ENCODE measurements at regions not wholly inside any gene's neighbourhood (a gene's known extent, or its start where the extent isn't known, plus 50 kb on each side); places are given as distances from the start of the nearest gene placed in this dataset.
A peak's percentile ranks its signal among the peaks of the same experiment; 100 is the strongest.
"Not testable (repeated sequence)": the region's sequence is repeated elsewhere in the genome, so short reads cannot be mapped to it uniquely, and the experiment has no call there.

GRCh38 chr11:19422276-19422675 lies 181.5 kb upstream of the E2F8 start:
- Histone ChIP-seq H3K27me3 (replicated peaks) (no peaks in the 10 kb centered on the region), H3K4me3 (ENCODE audit: low read depth, low read length) (no peak overlapping the region), H3K36me3 (replicated peaks) (no peaks in the 10 kb centered on the region), H3K27ac (no peak overlapping the region)
- no peak for DNase-seq
- in situ Hi-C loops (cut with HindIII; ENCODE audit: low pct_ligation_motif_present, low sequenced_read_pairs) = no loop called here
- no peak for TF ChIP-seq CTCF (IDR thresholded peaks at IDR 0.05; ENCODE audit: low read depth, low read length, missing control alignments)

DNA sequence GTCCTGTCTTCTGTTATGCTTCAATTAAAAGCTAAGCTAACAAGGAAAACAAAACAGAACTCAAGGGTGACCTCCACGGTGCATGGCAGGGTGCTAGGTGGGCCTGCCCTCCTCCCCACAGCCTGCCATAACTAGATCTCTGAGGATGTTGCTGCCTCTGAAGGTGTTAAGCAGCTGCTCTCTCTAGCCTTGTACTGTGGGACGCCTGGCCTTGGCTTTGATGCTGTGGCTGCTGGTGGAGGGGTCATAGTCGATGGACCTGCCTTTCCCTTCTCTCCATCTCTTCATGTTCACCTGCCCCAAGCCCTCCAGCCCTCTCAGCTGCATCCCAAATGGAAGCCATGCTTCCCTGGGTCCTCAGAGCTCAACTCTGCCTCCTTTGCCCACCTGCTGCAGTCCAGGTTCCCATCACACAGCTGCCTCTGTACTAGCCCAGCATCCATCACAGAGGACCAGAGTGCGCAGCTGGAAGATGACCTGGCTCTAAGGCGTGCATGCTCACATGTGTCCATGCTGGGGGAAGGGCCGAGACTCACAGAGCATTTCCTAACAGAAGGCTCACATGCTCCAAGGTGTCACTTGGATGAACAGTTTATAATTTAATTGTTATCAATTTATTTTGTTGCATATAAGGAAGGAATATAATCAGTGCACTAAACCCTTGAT lies 180.3 kb upstream of the E2F8 start:
- no peak for TF ChIP-seq CTCF (IDR thresholded peaks at IDR 0.05; ENCODE audit: low read depth, low read length, missing control alignments)
- H3K4me3 ChIP-seq (ENCODE audit: low read depth, low read length) = no peak overlapping the region
- H3K36me3 ChIP-seq (replicated peaks) = no peaks in the 10 kb centered on the region
- no peaks in the 10 kb centered on the region for H3K27me3 ChIP-seq (replicated peaks)
- no peak overlapping the region for H3K27ac ChIP-seq
- DNase-seq = no peak
- in situ Hi-C loops (cut with HindIII; ENCODE audit: low pct_ligation_motif_present, low sequenced_read_pairs) = no loop called here

DNA sequence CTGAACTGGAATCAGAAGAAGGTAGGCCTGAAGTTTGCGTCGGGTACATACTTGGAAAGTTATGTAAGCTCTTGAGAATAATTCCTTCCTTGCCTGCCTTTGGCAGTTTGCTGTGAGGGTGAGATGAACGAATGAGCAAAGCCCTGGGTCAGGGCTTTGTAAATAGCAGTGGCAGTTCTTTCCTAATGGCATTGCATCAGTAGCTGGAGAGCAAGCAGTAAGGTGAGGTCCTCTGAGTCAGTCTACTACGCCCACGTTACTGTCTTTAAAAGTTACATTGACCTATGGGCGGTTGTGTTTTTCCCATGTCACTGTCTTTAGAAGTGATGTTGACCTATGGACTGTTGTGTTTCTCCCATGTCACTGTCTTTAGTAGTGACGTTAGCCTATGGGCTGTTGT lies 179.1 kb upstream of the E2F8 start:
- no peak for TF ChIP-seq CTCF (IDR thresholded peaks at IDR 0.05; ENCODE audit: low read depth, low read length, missing control alignments)
- no peak overlapping the region for H3K27ac ChIP-seq
- H3K27me3 ChIP-seq (replicated peaks) = no peaks in the 10 kb centered on the region
- DNase-seq = no peak
- H3K4me3 ChIP-seq (ENCODE audit: low read depth, low read length) = no peak overlapping the region
- in situ Hi-C loops (cut with HindIII; ENCODE audit: low pct_ligation_motif_present, low sequenced_read_pairs) = no loop called here
- no peaks in the 10 kb centered on the region for H3K36me3 ChIP-seq (replicated peaks)

GRCh38 chr11:19419021-19419750 lies 178.4 kb upstream of the E2F8 start:
- DNase-seq = peak; percentile 14
- Histone ChIP-seq H3K27ac (no peak overlapping the region), H3K4me3 (ENCODE audit: low read depth, low read length) (no peak overlapping the region), H3K27me3 (replicated peaks) (no peaks in the 10 kb centered on the region), H3K36me3 (replicated peaks) (no peaks in the 10 kb centered on the region)
- in situ Hi-C loops (cut with HindIII; ENCODE audit: low pct_ligation_motif_present, low sequenced_read_pairs) = no loop called here
- no peak for TF ChIP-seq CTCF (IDR thresholded peaks at IDR 0.05; ENCODE audit: low read depth, low read length, missing control alignments)

GRCh38 chr11:19418221-19418620 lies 177.5 kb upstream of the E2F8 start:
- no peak for TF ChIP-seq CTCF (IDR thresholded peaks at IDR 0.05; ENCODE audit: low read depth, low read length, missing control alignments)
- Histone ChIP-seq H3K27me3 (replicated peaks) (no peaks in the 10 kb centered on the region), H3K4me3 (ENCODE audit: low read depth, low read length) (no peak overlapping the region), H3K27ac (no peak overlapping the region), H3K36me3 (replicated peaks) (no peaks in the 10 kb centered on the region)
- DNase-seq = no peak
- in situ Hi-C loops (cut with HindIII; ENCODE audit: low pct_ligation_motif_present, low sequenced_read_pairs) = no loop called here

- H3K36me3 ChIP-seq (replicated peaks); in situ Hi-C loops (cut with HindIII; ENCODE audit: low pct_ligation_motif_present, low sequenced_read_pairs); H3K4me3 ChIP-seq (ENCODE audit: low read depth, low read length); DNase-seq; H3K27me3 ChIP-seq (replicated peaks); H3K27ac ChIP-seq: not testable (repeated sequence)
Observed at GRCh38 chr11:19412070-19412469, 171.3 kb upstream of the E2F8 start.

Data from brain microvascular endothelial cell (primary cell).